Omental fat pad (tissue), 3 donors: ENCODE measurements at regions not wholly inside any gene's neighbourhood (a gene's known extent, or its start where the extent isn't known, plus 50 kb on each side); places are given as distances from the start of the nearest gene placed in this dataset.

Source experiments
- ATAC-seq: fragments of 150-250 bp; one replicate; pipeline ENCODE4 v1.9.1; 2016; ENCODE audit warnings: mild to moderate bottlenecking, moderate library complexity; ENCODE audit not compliant: low FRiP score
- DNase-seq: peaks from one replicate; pipeline ENCODE4 v3.0.0-alpha.2; 2019; ENCODE audit warnings: low spot score
- CTCF ChIP-seq, 3 donors: fragments of 450-650 bp; IDR thresholded peaks; one replicate each; pipeline ENCODE4 v1.5.1; 2016 to 2017; ENCODE audit warnings: antibody characterized with exemption in 3 of 3, mild to moderate bottlenecking in 3 of 3, moderate library complexity in 2 of 3

GRCh38 chr7:54906963-54907362 lies 111.9 kb upstream of the EGFR start:
- TF ChIP-seq CTCF (IDR thresholded peaks at IDR 0.05) = no peak
- DNase-seq (no peak), ATAC-seq (no peak)

- no peak for TF ChIP-seq CTCF (IDR thresholded peaks at IDR 0.05)
- ATAC-seq = no peak
- no peak for DNase-seq
Measured at GRCh38 chr7:54907981-54908380, 110.8 kb upstream of the EGFR start.

- no peak for ATAC-seq
- TF ChIP-seq CTCF (IDR thresholded peaks at IDR 0.05) = no peak
- no peak for DNase-seq
Measured at GRCh38 chr7:54908760-54909438, 109.9 kb upstream of the EGFR start.

- no peak for DNase-seq
- TF ChIP-seq CTCF (IDR thresholded peaks at IDR 0.05) = no peak
- ATAC-seq = no peak
Measured at GRCh38 chr7:54915870-54916598, 102.8 kb upstream of the EGFR start.

GRCh38 chr7:54917613-54918391 lies 101.0 kb upstream of the EGFR start:
- ATAC-seq = no peak
- DNase-seq = no peak
- no peak for TF ChIP-seq CTCF (IDR thresholded peaks at IDR 0.05)

GRCh38 chr7:54921116-54921515 lies 97.7 kb upstream of the EGFR start:
- TF ChIP-seq CTCF (IDR thresholded peaks at IDR 0.05) = no peak
- ATAC-seq = no peak
- DNase-seq = no peak
